Activated T-cell treated with anti-CD3 and anti-CD28 coated beads, Interleukin-2, amount 50 U/mL, for 72 hours (primary cell): ENCODE measurements at regions not wholly inside any gene's neighbourhood (a gene's known extent, or its start where the extent isn't known, plus 50 kb on each side); places are given as distances from the start of the nearest gene placed in this dataset.
"Not testable (repeated sequence)": the region's sequence is repeated elsewhere in the genome, so short reads cannot be mapped to it uniquely, and the experiment has no call there.

Experiments
- ATAC-seq, 2 donors: fragments of 150-1000 bp; cut with Tn5 transposase; replicated peaks in 1 of 2; 2 replicates each; pipeline ENCODE4 v1.10.0; 2021; ENCODE audit warnings: moderate library complexity in 2 of 2, mild to moderate bottlenecking in 1 of 2
- DNase-seq, 2 donors: peaks; one replicate each; pipeline ENCODE4 v3.0.0; 2021 to 2022; ENCODE audit warnings: mixed read lengths in 1 of 2
- H3K27ac Mint-ChIP-seq: one replicate; pipeline ENCODE4 v1.8.0; 2022; ENCODE audit warnings: mild to moderate bottlenecking, moderate library complexity, mixed read lengths
- H3K27me3 Mint-ChIP-seq: one replicate; pipeline ENCODE4 v1.8.0; 2022; ENCODE audit warnings: low read depth, mixed read lengths
- H3K36me3 Mint-ChIP-seq, 2 donors: one replicate each; pipeline ENCODE4 v1.8.0; 2022; ENCODE audit warnings: mixed read lengths in 2 of 2, mild to moderate bottlenecking in 1 of 2; ENCODE audit not compliant: insufficient read depth in 2 of 2
- H3K4me1 Mint-ChIP-seq: one replicate; pipeline ENCODE4 v1.8.0; 2022; ENCODE audit warnings: low read depth, mixed read lengths
- H3K4me3 Mint-ChIP-seq, 2 donors: one replicate each; pipeline ENCODE4 v1.8.0; 2022; ENCODE audit warnings: mild to moderate bottlenecking in 2 of 2, mixed read lengths in 2 of 2, moderate library complexity in 2 of 2
- H3K9me3 Mint-ChIP-seq, 2 donors: one replicate each; pipeline ENCODE4 v1.8.0; 2022; ENCODE audit warnings: mixed read lengths in 2 of 2

GRCh38 chr3:153911116-153911515 is 210.1 kb upstream of the ARHGEF26 start:
- Mint-ChIP-seq H3K27ac (peak overlapping the region; percentile 11), H3K4me3 (no peak overlapping the region)

DNA sequence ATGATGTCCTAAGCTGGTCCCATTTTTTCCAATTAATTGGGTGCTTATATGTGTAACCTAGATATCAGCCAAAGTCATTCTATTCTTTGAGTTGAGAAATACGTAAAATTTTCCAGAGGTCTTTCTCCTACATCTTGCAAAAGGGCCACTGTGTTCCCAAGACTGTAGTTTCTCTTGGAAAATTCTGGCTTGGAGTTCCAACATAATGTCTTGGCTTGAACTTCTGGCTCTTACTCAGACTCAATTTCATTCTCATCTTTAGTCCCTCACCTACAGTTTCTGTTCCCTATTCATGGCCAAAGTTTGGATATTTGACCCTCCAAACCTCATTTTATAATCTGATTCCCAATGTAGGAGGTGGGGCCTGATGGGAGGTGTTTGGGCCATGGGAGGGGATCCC is 201.4 kb upstream of the ARHGEF26 start:
- no peak overlapping the region for H3K27ac Mint-ChIP-seq
- H3K4me3 Mint-ChIP-seq = no peak overlapping the region
- peaks cover 0 to 1% of the 10 kb centered on the region in 2 donors for H3K36me3 Mint-ChIP-seq
- H3K9me3 Mint-ChIP-seq = peaks cover 0 to 2% of the 10 kb centered on the region in 2 donors
- ATAC-seq (no peak), DNase-seq (no peak)
- no peaks in the 10 kb centered on the region for H3K4me1 Mint-ChIP-seq
- peaks cover 6% of the 10 kb centered on the region for H3K27me3 Mint-ChIP-seq

More at GRCh38 chr3:153911116-153911515, 210.1 kb upstream of the ARHGEF26 start:
- Mint-ChIP-seq H3K4me1 (no peaks in the 10 kb centered on the region), H3K27me3 (peaks cover 8% of the 10 kb centered on the region), H3K9me3 (peaks cover 0 to 1% of the 10 kb centered on the region in 2 donors), H3K36me3 (peaks cover 0 to under 1% of the 10 kb centered on the region in 2 donors)
- ATAC-seq (no peak), DNase-seq (no peak)

- H3K9me3 Mint-ChIP-seq = no peaks in the 10 kb centered on the region
- H3K4me1 Mint-ChIP-seq = no peaks in the 10 kb centered on the region
- peaks cover 10% of the 10 kb centered on the region for H3K27me3 Mint-ChIP-seq
- no peak for ATAC-seq
- no peak for DNase-seq
- no peak overlapping the region for H3K4me3 Mint-ChIP-seq
- H3K36me3 Mint-ChIP-seq = no peaks in the 10 kb centered on the region
- H3K27ac Mint-ChIP-seq = no peak overlapping the region
These were observed 199.4 kb upstream of the ARHGEF26 start for GRCh38 chr3:153921826-153922225.

DNA sequence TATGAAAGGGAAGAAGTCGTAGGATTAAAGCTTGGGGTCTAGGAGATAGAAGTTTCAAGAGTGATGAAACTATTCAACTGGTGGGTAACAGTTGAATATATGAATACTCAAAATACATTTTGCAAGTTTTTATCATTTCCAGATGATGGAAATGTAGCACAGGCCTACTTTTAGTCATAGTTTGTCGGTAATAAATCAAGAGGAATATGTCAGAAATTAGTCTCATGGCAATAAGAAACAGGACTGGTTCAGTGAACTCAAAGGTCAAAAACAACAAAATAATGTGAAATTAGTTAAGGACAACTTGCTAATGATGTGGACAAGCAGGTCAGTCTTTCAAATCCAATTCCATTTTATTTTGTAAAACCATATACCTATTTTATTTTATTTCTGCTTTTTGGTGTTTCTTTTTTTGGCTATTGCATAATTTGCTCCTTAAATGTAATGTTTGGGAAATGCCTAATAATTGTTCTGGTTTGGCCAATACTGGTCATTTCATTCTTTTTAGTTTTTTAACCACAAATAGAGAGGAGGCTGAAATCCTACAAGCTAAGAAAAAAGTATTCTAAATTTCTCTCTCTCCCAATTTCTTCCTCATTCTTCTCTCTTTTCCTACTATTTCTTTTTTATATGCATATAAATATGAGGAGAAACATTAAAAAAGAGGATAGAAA is 195.2 kb upstream of the ARHGEF26 start:
- Mint-ChIP-seq H3K27ac (no peak overlapping the region), H3K9me3 (no peaks in the 10 kb centered on the region), H3K36me3 (no peaks in the 10 kb centered on the region), H3K27me3 (peaks cover 6% of the 10 kb centered on the region), H3K4me3 (no peak overlapping the region), H3K4me1 (no peaks in the 10 kb centered on the region)
- DNase-seq (no peak), ATAC-seq (no peak)

DNA sequence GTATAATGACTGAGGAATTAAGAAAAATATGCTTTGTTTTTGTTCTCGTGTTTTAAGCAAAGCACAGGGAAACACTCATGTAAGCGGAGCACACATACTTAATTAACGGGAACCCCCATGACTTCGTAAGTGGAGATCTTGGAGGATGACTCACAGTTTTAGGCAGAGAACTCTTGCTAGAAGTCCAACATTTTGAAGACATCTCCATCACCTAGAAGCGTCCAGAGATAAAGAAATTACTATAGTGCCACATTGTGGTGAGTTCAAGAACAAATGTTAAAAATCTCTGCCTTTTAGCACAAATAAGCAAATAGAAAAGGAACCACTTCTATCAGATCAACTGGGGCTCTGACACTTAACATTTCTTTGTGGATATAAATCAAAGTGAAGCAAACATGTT is 194.1 kb upstream of the ARHGEF26 start:
- ATAC-seq (no peak), DNase-seq (no peak)
- Mint-ChIP-seq H3K4me3 (no peak overlapping the region), H3K4me1 (no peaks in the 10 kb centered on the region), H3K27ac (no peak overlapping the region), H3K27me3 (peaks cover 7% of the 10 kb centered on the region), H3K9me3 (no peaks in the 10 kb centered on the region), H3K36me3 (no peaks in the 10 kb centered on the region)

GRCh38 chr3:153928851-153929250 is 192.3 kb upstream of the ARHGEF26 start:
- ATAC-seq = no peak
- no peak for DNase-seq
- Mint-ChIP-seq H3K27ac (no peak overlapping the region), H3K4me1 (no peaks in the 10 kb centered on the region), H3K27me3 (peaks cover 11% of the 10 kb centered on the region), H3K9me3 (no peaks in the 10 kb centered on the region), H3K36me3 (no peaks in the 10 kb centered on the region), H3K4me3 (no peak overlapping the region)

- not testable (repeated sequence) for H3K4me1 Mint-ChIP-seq, H3K27me3 Mint-ChIP-seq, H3K4me3 Mint-ChIP-seq, H3K9me3 Mint-ChIP-seq, DNase-seq, H3K27ac Mint-ChIP-seq, H3K36me3 Mint-ChIP-seq, ATAC-seq
These were observed 187.7 kb upstream of the ARHGEF26 start for GRCh38 chr3:153933481-153933880.

GRCh38 chr3:153944084-153944483 is 177.1 kb upstream of the ARHGEF26 start:
- Mint-ChIP-seq H3K27ac (no peak overlapping the region), H3K4me1 (no peaks in the 10 kb centered on the region), H3K4me3 (no peak overlapping the region), H3K27me3 (peaks cover 11% of the 10 kb centered on the region), H3K36me3 (no peaks in the 10 kb centered on the region), H3K9me3 (peaks cover 0 to 2% of the 10 kb centered on the region in 2 donors)
- ATAC-seq (no peak), DNase-seq (no peak)

- no peaks in the 10 kb centered on the region for H3K9me3 Mint-ChIP-seq
- H3K4me1 Mint-ChIP-seq = no peaks in the 10 kb centered on the region
- H3K27ac Mint-ChIP-seq = no peak overlapping the region
- no peak overlapping the region for H3K4me3 Mint-ChIP-seq
- DNase-seq (no peak), ATAC-seq (no peak)
- no peaks in the 10 kb centered on the region for H3K36me3 Mint-ChIP-seq
- peaks cover 11% of the 10 kb centered on the region for H3K27me3 Mint-ChIP-seq
These were observed 169.9 kb upstream of the ARHGEF26 start for GRCh38 chr3:153951276-153951675.

- DNase-seq (no peak), ATAC-seq (no peak)
- Mint-ChIP-seq H3K4me3 (no peak overlapping the region), H3K27me3 (peaks cover 11% of the 10 kb centered on the region), H3K9me3 (no peaks in the 10 kb centered on the region), H3K4me1 (no peaks in the 10 kb centered on the region), H3K27ac (no peak overlapping the region), H3K36me3 (no peaks in the 10 kb centered on the region)
These were observed 169.1 kb upstream of the ARHGEF26 start for GRCh38 chr3:153952091-153952490.

DNA sequence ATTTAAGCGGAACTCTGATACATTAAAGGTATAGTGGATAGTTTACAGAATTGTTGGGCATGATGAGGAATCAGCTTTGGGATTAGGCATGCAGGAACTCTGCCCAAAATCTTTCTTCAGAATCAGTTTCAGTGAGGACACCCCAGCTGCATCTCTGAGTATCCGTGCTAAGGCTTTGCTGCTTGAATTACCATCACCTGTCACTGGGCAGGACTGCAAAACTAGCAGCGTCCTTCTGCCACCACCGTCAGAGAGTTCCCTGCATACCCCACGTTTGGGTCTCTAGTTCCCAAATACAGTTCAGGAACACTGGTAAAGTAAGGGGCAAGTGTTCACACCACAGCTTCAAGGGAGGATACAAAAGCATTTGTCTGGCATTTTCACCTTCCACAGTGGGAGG is 164.6 kb upstream of the ARHGEF26 start:
- Mint-ChIP-seq H3K9me3 (no peaks in the 10 kb centered on the region), H3K4me3 (no peak overlapping the region), H3K27ac (no peak overlapping the region), H3K4me1 (no peaks in the 10 kb centered on the region), H3K36me3 (no peaks in the 10 kb centered on the region), H3K27me3 (peaks cover 12% of the 10 kb centered on the region)
- ATAC-seq = no peak
- DNase-seq = no peak

DNA sequence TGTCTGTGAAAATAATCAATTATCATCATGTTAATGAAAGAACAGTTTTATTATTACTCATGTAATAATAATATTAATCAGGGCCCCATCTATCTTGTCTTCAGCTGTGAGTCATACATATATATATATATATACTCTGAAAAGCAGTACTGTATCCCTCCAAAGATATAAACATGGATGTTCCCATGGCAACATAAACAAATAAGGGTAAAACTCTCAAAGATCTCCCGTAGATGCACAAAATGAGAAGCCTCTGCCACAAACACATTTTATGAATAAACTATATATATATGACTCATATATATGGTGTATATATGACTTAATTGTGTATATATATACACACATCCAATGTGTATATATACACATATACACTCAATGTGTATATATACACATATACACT is 163.8 kb upstream of the ARHGEF26 start:
- Mint-ChIP-seq H3K4me1 (no peaks in the 10 kb centered on the region), H3K9me3 (no peaks in the 10 kb centered on the region), H3K4me3 (no peak overlapping the region), H3K36me3 (no peaks in the 10 kb centered on the region), H3K27me3 (peaks cover 20% of the 10 kb centered on the region), H3K27ac (no peak overlapping the region)
- ATAC-seq = no peak
- DNase-seq = no peak

DNA sequence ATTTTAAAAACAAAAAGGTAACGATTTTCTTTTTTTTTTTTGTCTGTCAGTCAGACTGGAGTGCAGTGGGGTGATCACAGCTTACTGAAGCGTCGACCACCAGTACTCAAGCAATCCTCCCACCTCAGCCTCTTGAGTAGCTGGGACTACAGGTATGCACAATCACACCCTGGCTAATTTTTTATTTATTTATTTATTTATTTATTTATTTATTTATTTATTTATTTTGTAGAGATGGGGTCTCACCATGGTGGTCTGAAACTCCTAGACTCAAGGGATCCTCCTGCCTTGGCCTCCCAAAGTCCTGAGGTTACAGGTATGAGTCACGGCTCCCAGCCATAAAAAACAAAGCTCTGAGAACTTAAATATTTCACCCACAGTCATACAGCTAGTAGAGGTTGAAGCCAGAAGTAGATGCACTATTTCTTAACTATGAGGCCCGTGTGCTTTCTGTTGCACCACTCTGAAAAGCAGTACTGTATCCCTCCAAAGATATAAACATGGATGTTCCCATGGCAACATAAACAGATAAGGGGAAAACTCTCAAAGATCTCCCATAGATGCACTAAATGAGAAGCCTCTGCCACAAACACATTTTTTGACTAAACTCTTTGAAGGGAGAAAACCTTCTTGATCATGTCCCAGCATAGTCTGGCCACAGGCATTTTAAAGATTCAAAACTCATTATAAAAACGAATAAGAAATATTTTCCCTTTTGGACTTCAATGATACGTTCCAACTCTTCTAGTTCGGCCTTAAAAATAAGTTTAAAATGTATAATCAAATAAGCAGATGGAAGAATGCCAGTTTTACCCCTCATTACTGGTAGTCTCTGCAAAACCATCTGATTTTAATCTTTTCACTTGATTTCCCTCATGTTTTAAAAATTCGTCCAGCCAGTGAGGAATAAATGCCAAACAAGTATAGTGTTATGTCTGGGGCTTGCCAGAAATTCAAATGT is 162.3 kb upstream of the ARHGEF26 start:
- Mint-ChIP-seq H3K36me3 (no peaks in the 10 kb centered on the region), H3K4me1 (no peaks in the 10 kb centered on the region), H3K4me3 (no peak overlapping the region), H3K27me3 (peaks cover 24% of the 10 kb centered on the region), H3K27ac (no peak overlapping the region), H3K9me3 (no peaks in the 10 kb centered on the region)
- no peak for DNase-seq
- no peak for ATAC-seq
